Neural cell (in vitro differentiated cells): ENCODE measurements at regions not wholly inside any gene's neighbourhood (a gene's known extent, or its start where the extent isn't known, plus 50 kb on each side); places are given as distances from the start of the nearest gene placed in this dataset.

Experiments used
- CTCF ChIP-seq: fragments of 450-650 bp; IDR thresholded peaks from 2 replicates; pipeline ENCODE4 v1.5.1; 2014; ENCODE audit warnings: antibody characterized with exemption, mild to moderate bottlenecking, moderate library complexity; ENCODE audit not compliant: poor library complexity, severe bottlenecking
- EP300 ChIP-seq: fragments of 450-650 bp; conservative IDR thresholded peaks from 2 replicates; pipeline ENCODE4 v1.6.1; 2014; ENCODE audit warnings: antibody characterized with exemption, mild to moderate bottlenecking, moderate library complexity; ENCODE audit not compliant: poor library complexity, severe bottlenecking
- MXI1 ChIP-seq: fragments of 450-650 bp; conservative IDR thresholded peaks from 2 replicates; pipeline ENCODE4 v1.6.1; 2014; ENCODE audit warnings: antibody characterized with exemption, mild to moderate bottlenecking; ENCODE audit not compliant: poor library complexity, severe bottlenecking
- POLR2AphosphoS5 ChIP-seq: IDR thresholded peaks from 2 replicates; pipeline ENCODE4 v1.6.1; 2012
- RAD21 ChIP-seq: fragments of 450-650 bp; conservative IDR thresholded peaks from 2 replicates; pipeline ENCODE4 v1.6.1; 2014; ENCODE audit warnings: antibody characterized with exemption, mild to moderate bottlenecking, moderate library complexity
- REST ChIP-seq: IDR thresholded peaks from 2 replicates; pipeline ENCODE4 v1.6.1; 2012; ENCODE audit warnings: borderline replicate concordance
- SMC3 ChIP-seq: fragments of 450-650 bp; conservative IDR thresholded peaks from 2 replicates; pipeline ENCODE4 v1.6.1; 2014; ENCODE audit warnings: antibody characterized with exemption, mild to moderate bottlenecking, moderate library complexity; ENCODE audit not compliant: poor library complexity
- TAF1 ChIP-seq: IDR thresholded peaks from 2 replicates; pipeline ENCODE4 v1.6.1; 2012; ENCODE audit warnings: low read depth

- no peak for TF ChIP-seq CTCF
- TF ChIP-seq EP300 = no peak
- no peak for TF ChIP-seq RAD21
- no peak for TF ChIP-seq POLR2AphosphoS5
- TF ChIP-seq REST = no peak
- no peak for TF ChIP-seq TAF1
- no peak for TF ChIP-seq MXI1
- TF ChIP-seq SMC3 = no peak
Observed at GRCh38 chr1:103194984-103195383, 86.7 kb upstream of the COL11A1 start.
